ENCODE measurements at regions not wholly inside any gene's neighbourhood (a gene's known extent, or its start where the extent isn't known, plus 50 kb on each side); places are given as distances from the start of the nearest gene placed in this dataset.
"Not testable (repeated sequence)": the region's sequence is repeated elsewhere in the genome, so short reads cannot be mapped to it uniquely, and the experiment has no call there.

- in situ Hi-C loops (cut with MboI; ENCODE audit: low pct_ligation_motif_present in 1 of 4, low pct_unique_long_range_greater_than_20kb in 1 of 4, low sequenced_read_pairs in 3 of 4): no loop called here
- peak overlapping the region; percentile 35 to 72 (median 70) for H3K27ac ChIP-seq
Measured at GRCh38 chr3:153050978-153051377, 111.0 kb upstream of the RAP2B start.

GRCh38 chr3:153051427-153052095 is 110.5 kb upstream of the RAP2B start:
- H3K36me3 ChIP-seq: no peaks in the 10 kb centered on the region
- intact Hi-C loops (cut with DNase I; ENCODE audit: low total_unique reads) (no loop called here), in situ Hi-C loops (cut with MboI; ENCODE audit: low pct_ligation_motif_present in 1 of 4, low pct_unique_long_range_greater_than_20kb in 1 of 4, low sequenced_read_pairs in 3 of 4) (no loop called here)
- WGBS, 2 donors (ENCODE audit: low coverage in 1 of 2): 66 to 73% methylated on average over 6 of the region's 6 CpGs
- peak; percentile 14 for DNase-seq
- H3K4me1 ChIP-seq: peaks cover 0 to 13% (median 9%) of the 10 kb centered on the region in 4 donors
- no peak overlapping the region for H3K4me3 ChIP-seq
- H3K27me3 ChIP-seq: no peaks in the 10 kb centered on the region
- no peaks in the 10 kb centered on the region for H3K9me3 ChIP-seq
- H3K27ac ChIP-seq: peak overlapping the region; percentile 60 to 72 (median 70)
- TF ChIP-seq POLR2AphosphoS5 (IDR thresholded peaks at IDR 0.05) (peak in 1 of 3 donors; percentile 24), CTCF (IDR thresholded peaks at IDR 0.05) (no peak)

More at GRCh38 chr3:153050978-153051377, 111.0 kb upstream of the RAP2B start:
- 93 to 95% methylated on average over 6 of the region's 6 CpGs for WGBS, 2 donors (ENCODE audit: low coverage in 1 of 2)
- DNase-seq: no peak
- no peaks in the 10 kb centered on the region for H3K9me3 ChIP-seq
- no peaks in the 10 kb centered on the region for H3K36me3 ChIP-seq
- no peak overlapping the region for H3K4me3 ChIP-seq
- intact Hi-C loops (cut with DNase I; ENCODE audit: low total_unique reads): no loop called here
- peaks cover 0 to 13% (median 9%) of the 10 kb centered on the region in 4 donors for H3K4me1 ChIP-seq
- H3K27me3 ChIP-seq: no peaks in the 10 kb centered on the region
- no peak for TF ChIP-seq EP300 (IDR thresholded peaks at IDR 0.05; ENCODE audit: low read depth)

- peak overlapping the region; percentile 60 to 72 (median 70) for H3K27ac ChIP-seq
- no peaks in the 10 kb centered on the region for H3K27me3 ChIP-seq
- intact Hi-C loops (cut with DNase I; ENCODE audit: low total_unique reads) (no loop called here), in situ Hi-C loops (cut with MboI; ENCODE audit: low pct_ligation_motif_present in 1 of 4, low pct_unique_long_range_greater_than_20kb in 1 of 4, low sequenced_read_pairs in 3 of 4) (no loop called here)
- peak; percentile 27 for DNase-seq
- TF ChIP-seq POLR2A (IDR thresholded peaks at IDR 0.05) (no peak), POLR2AphosphoS5 (IDR thresholded peaks at IDR 0.05) (peak; percentile 58 to 65 (median 60)), CTCF (IDR thresholded peaks at IDR 0.05) (no peak), EP300 (IDR thresholded peaks at IDR 0.05; ENCODE audit: low read depth) (peak; percentile 34)
- 47 to 71% methylated on average over 2 to 4 of the region's 4 CpGs for WGBS, 2 donors (ENCODE audit: low coverage in 1 of 2)
- no peak overlapping the region for H3K4me3 ChIP-seq
- no peaks in the 10 kb centered on the region for H3K9me3 ChIP-seq
- H3K36me3 ChIP-seq: no peaks in the 10 kb centered on the region
- peaks cover 0 to 13% (median 9%) of the 10 kb centered on the region in 4 donors for H3K4me1 ChIP-seq
Measured at GRCh38 chr3:153052096-153052460, 109.9 kb upstream of the RAP2B start.

GRCh38 chr3:153055217-153055616 is 106.8 kb upstream of the RAP2B start:
- DNase-seq: no peak
- no peaks in the 10 kb centered on the region for H3K9me3 ChIP-seq
- peaks cover 0 to 21% (median 9%) of the 10 kb centered on the region in 4 donors for H3K4me1 ChIP-seq
- in situ Hi-C loops (cut with MboI; ENCODE audit: low pct_ligation_motif_present in 1 of 4, low pct_unique_long_range_greater_than_20kb in 1 of 4, low sequenced_read_pairs in 3 of 4) (no loop called here), intact Hi-C loops (cut with DNase I; ENCODE audit: low total_unique reads) (no loop called here)
- no peak overlapping the region for H3K4me3 ChIP-seq
- TF ChIP-seq CTCF (IDR thresholded peaks at IDR 0.05): no peak
- no peak for TF ChIP-seq POLR2AphosphoS5 (IDR thresholded peaks at IDR 0.05)
- TF ChIP-seq EP300 (IDR thresholded peaks at IDR 0.05; ENCODE audit: low read depth): no peak
- TF ChIP-seq POLR2A (IDR thresholded peaks at IDR 0.05): no peak
- H3K36me3 ChIP-seq: no peaks in the 10 kb centered on the region
- WGBS, 2 donors (ENCODE audit: low coverage in 1 of 2): 92% methylated on average over 5 of the region's 5 CpGs
- no peaks in the 10 kb centered on the region for H3K27me3 ChIP-seq
- H3K27ac ChIP-seq: no peak overlapping the region

- WGBS, 2 donors (ENCODE audit: low coverage in 1 of 2): 80 to 90% methylated on average over 1 to 2 of the region's 2 CpGs
- no peak for TF ChIP-seq CTCF (IDR thresholded peaks at IDR 0.05)
- TF ChIP-seq POLR2AphosphoS5 (IDR thresholded peaks at IDR 0.05): no peak
- TF ChIP-seq EP300 (IDR thresholded peaks at IDR 0.05; ENCODE audit: low read depth): no peak
- TF ChIP-seq POLR2A (IDR thresholded peaks at IDR 0.05): no peak
- intact Hi-C loops (cut with DNase I; ENCODE audit: low total_unique reads): no loop called here
- Histone ChIP-seq H3K4me3 (no peak overlapping the region), H3K27me3 (no peaks in the 10 kb centered on the region), H3K36me3 (no peaks in the 10 kb centered on the region), H3K9me3 (no peaks in the 10 kb centered on the region), H3K4me1 (peaks cover 0 to 21% (median 9%) of the 10 kb centered on the region in 4 donors), H3K27ac (no peak overlapping the region)
- in situ Hi-C loops (cut with MboI; ENCODE audit: low pct_ligation_motif_present in 1 of 4, low pct_unique_long_range_greater_than_20kb in 1 of 4, low sequenced_read_pairs in 3 of 4): no loop called here
- DNase-seq: no peak
Measured at GRCh38 chr3:153055779-153056178, 106.2 kb upstream of the RAP2B start.

- H3K4me3 ChIP-seq; intact Hi-C loops (cut with DNase I; ENCODE audit: low total_unique reads); DNase-seq; H3K9me3 ChIP-seq; H3K36me3 ChIP-seq; H3K27me3 ChIP-seq; in situ Hi-C loops (cut with MboI; ENCODE audit: low pct_ligation_motif_present in 1 of 4, low pct_unique_long_range_greater_than_20kb in 1 of 4, low sequenced_read_pairs in 3 of 4); H3K4me1 ChIP-seq: not testable (repeated sequence)
- H3K27ac ChIP-seq: peak overlapping the region in 2 of 4 donors; percentile 0 to 17
- 78 to 90% methylated on average over 4 to 6 of the region's 6 CpGs for WGBS, 2 donors (ENCODE audit: low coverage in 1 of 2)
Measured at GRCh38 chr3:153058031-153058688, 103.9 kb upstream of the RAP2B start.

All from transverse colon (tissue), 4 donors.